OCI-LY7 (cell line): ENCODE measurements at regions not wholly inside any gene's neighbourhood (a gene's known extent, or its start where the extent isn't known, plus 50 kb on each side); places are given as distances from the start of the nearest gene placed in this dataset.

Experiments used
- CTCF ChIP-seq: fragments of 200-600 bp; sonication (generic); conservative IDR thresholded peaks from 2 replicates; pipeline ENCODE4 v1.5.1; 2014; ENCODE audit warnings: mild to moderate bottlenecking, antibody characterized with exemption, low read length, moderate library complexity, mixed read lengths
- EZH2phosphoT487 ChIP-seq: fragments of 200-600 bp; sonication (generic); IDR thresholded peaks from 2 replicates; pipeline ENCODE4 v1.6.1; 2018; ENCODE audit warnings: low read depth, borderline replicate concordance, mild to moderate bottlenecking, mixed run types, antibody characterized with exemption, low read length, moderate library complexity, mixed read lengths

GRCh38 chr21:34302521-34302920, 61.3 kb upstream of the KCNE2 start:
- TF ChIP-seq CTCF: no peak
- no peak for TF ChIP-seq EZH2phosphoT487
